H1 (cell line): ENCODE measurements at regions not wholly inside any gene's neighbourhood (a gene's known extent, or its start where the extent isn't known, plus 50 kb on each side); places are given as distances from the start of the nearest gene placed in this dataset.

Experiments
- CTCF ChIA-PET: fragments of 300-600 bp; sonication (Branson Sonifier 250); formaldehyde crosslinking; loops from one replicate; lab custom pipeline; 2021; ENCODE audit not compliant: partially characterized antibody; lab: Charles Lee
- POLR2A ChIA-PET: fragments of 300-600 bp; sonication (Branson Sonifier 250); formaldehyde crosslinking; loops from one replicate; lab custom pipeline; 2021; ENCODE audit warnings: inconsistent platforms; ENCODE audit not compliant: partially characterized antibody; lab: Charles Lee
- DNase-seq, 2 experiments: peaks; one replicate each; pipeline versions ENCODE4 v3.0.0 to v3.0.0-alpha.2; 2010 to 2022; ENCODE audit warnings: low spot score in 2 of 2, low read depth in 1 of 2, mixed read lengths in 1 of 2
- FAIRE-seq: peaks from 2 replicates; lab custom pipeline; 2011; peaks lifted over from hg19 to GRCh38; lab: Jason Lieb, UNC
- H2AFZ ChIP-seq: 2 replicates; pipeline ENCODE4 v1.8.1; 2012; ENCODE audit warnings: low read length, inconsistent platforms
- H2AK5ac ChIP-seq: 2 replicates; pipeline ENCODE4 v1.6.1; 2013; ENCODE audit warnings: low read depth, low read length
- H2BK120ac ChIP-seq: replicated peaks from 2 replicates; pipeline ENCODE3; 2013; ENCODE audit warnings: low read depth, low read length, inconsistent platforms
- H2BK12ac ChIP-seq: 2 replicates; pipeline ENCODE4 v1.6.1; 2013; ENCODE audit warnings: low read depth, low read length
- H2BK15ac ChIP-seq: 2 replicates; pipeline ENCODE4 v1.6.1; 2013; ENCODE audit warnings: low read length
- H2BK20ac ChIP-seq: 2 replicates; pipeline ENCODE4 v1.6.1; 2013; ENCODE audit warnings: low read length
- H2BK5ac ChIP-seq: 2 replicates; pipeline ENCODE4 v1.6.1; 2013; ENCODE audit warnings: low read depth, low read length
- H3K14ac ChIP-seq: 2 replicates; pipeline ENCODE4 v1.6.1; 2013; ENCODE audit warnings: inconsistent platforms; ENCODE audit not compliant: insufficient read length
- H3K18ac ChIP-seq: 2 replicates; pipeline ENCODE4 v1.6.1; 2013; ENCODE audit warnings: low read length; ENCODE audit errors: extremely low read depth
- H3K23ac ChIP-seq: 2 replicates; pipeline ENCODE4 v1.6.1; 2013; ENCODE audit warnings: inconsistent platforms; ENCODE audit not compliant: insufficient read length
- H3K23me2 ChIP-seq: 2 replicates; pipeline ENCODE4 v1.6.1; 2013; ENCODE audit warnings: low read depth, low read length
- H3K27ac ChIP-seq: 2 replicates; pipeline ENCODE4 v1.6.1; 2011; ENCODE audit warnings: low read depth, low read length, inconsistent platforms
- H3K27me3 ChIP-seq, 4 experiments: replicated peaks in 1 of 4; 1 replicate in 1 of 4; 2 replicates in 3 of 4; pipeline versions ENCODE4 v1.6.1 to v1.8.1; 2011 to 2013; ENCODE audit warnings: low read length in 3 of 4, mild to moderate bottlenecking in 3 of 4, inconsistent platforms in 2 of 4, mixed read lengths in 2 of 4, moderate library complexity in 1 of 4; ENCODE audit not compliant: control insufficient read depth in 3 of 4, insufficient read depth in 3 of 4; ENCODE audit errors: extremely low read depth in 1 of 4
- H3K36me3 ChIP-seq, 4 experiments: 2 replicates each; pipeline versions ENCODE4 v1.6.1 to v1.8.1; 2011 to 2013; ENCODE audit warnings: mild to moderate bottlenecking in 4 of 4, low read length in 3 of 4, moderate library complexity in 2 of 4, control low read depth in 1 of 4, inconsistent platforms in 1 of 4; ENCODE audit not compliant: insufficient read depth in 4 of 4, control insufficient read depth in 2 of 4
- H3K4ac ChIP-seq: replicated peaks from 2 replicates; pipeline ENCODE3; 2013; ENCODE audit warnings: low read length, low read depth, mixed read lengths, inconsistent platforms; ENCODE audit not compliant: insufficient read length
- H3K4me1 ChIP-seq, 4 experiments: replicated peaks in 1 of 4; 1 replicate in 1 of 4; 2 replicates in 3 of 4; pipeline versions ENCODE4 v1.6.1 to v1.8.1; 2011 to 2013; ENCODE audit warnings: low read length in 3 of 4, inconsistent platforms in 2 of 4, mixed read lengths in 1 of 4; ENCODE audit not compliant: insufficient read depth in 4 of 4, control insufficient read depth in 3 of 4
- H3K4me2 ChIP-seq, 2 experiments: 2 replicates each; pipeline versions ENCODE4 v1.6.1 to v1.8.1; 2011 to 2013; ENCODE audit warnings: low read depth in 2 of 2, low read length in 2 of 2, control low read depth in 1 of 2, inconsistent platforms in 1 of 2, mild to moderate bottlenecking in 1 of 2; ENCODE audit not compliant: insufficient read depth in 1 of 2
- H3K4me3 ChIP-seq, 4 experiments: fragments of 200-600, 300-600 bp in 1 of 4; sonication (generic), shearing (Covaris generic), sonication (Bioruptor Twin) in 1 of 4; 2 replicates each; pipeline versions ENCODE4 v1.5.1 to v1.8.1; 2011 to 2016; ENCODE audit warnings: low read length in 4 of 4, low read depth in 3 of 4, control low read depth in 2 of 4, inconsistent platforms in 2 of 4, mild to moderate bottlenecking in 2 of 4, mixed read lengths in 1 of 4, moderate library complexity in 1 of 4; ENCODE audit not compliant: insufficient read depth in 2 of 4; ENCODE audit errors: extremely low read depth in 1 of 4
- H3K56ac ChIP-seq: replicated peaks from 2 replicates; pipeline ENCODE3; 2013; ENCODE audit warnings: low read depth, mild to moderate bottlenecking, mixed read lengths, low read length, inconsistent platforms; ENCODE audit not compliant: insufficient read length
- H3K79me1 ChIP-seq: 2 replicates; pipeline ENCODE4 v1.6.1; 2013; ENCODE audit warnings: low read depth, low read length, control low read depth
- H3K79me2 ChIP-seq, 2 experiments: 2 replicates each; pipeline versions ENCODE4 v1.6.1 to v1.8.1; 2012 to 2013; ENCODE audit warnings: low read length in 2 of 2, mild to moderate bottlenecking in 2 of 2, inconsistent platforms in 1 of 2; ENCODE audit not compliant: insufficient read depth in 2 of 2, control insufficient read depth in 1 of 2
- H3K9ac ChIP-seq, 4 experiments: replicated peaks in 1 of 4; 1 replicate in 1 of 4; 2 replicates in 3 of 4; pipeline versions ENCODE4 v1.6.1 to v1.8.1; 2011 to 2013; ENCODE audit warnings: low read depth in 3 of 4, low read length in 3 of 4, control low read depth in 2 of 4, mild to moderate bottlenecking in 2 of 4, moderate library complexity in 2 of 4, inconsistent platforms in 1 of 4; ENCODE audit errors: extremely low read depth in 1 of 4
- H3K9me3 ChIP-seq, 2 experiments: 2 replicates each; pipeline versions ENCODE4 v1.6.1 to v1.8.1; 2012 to 2013; ENCODE audit warnings: mild to moderate bottlenecking in 2 of 2, moderate library complexity in 2 of 2, control low read depth in 1 of 2, inconsistent platforms in 1 of 2, low read depth in 1 of 2, low read length in 1 of 2, mixed read lengths in 1 of 2; ENCODE audit not compliant: insufficient read depth in 2 of 2
- H4K20me1 ChIP-seq, 2 experiments: replicated peaks in 1 of 2; 2 replicates each; pipeline versions ENCODE3 to v1.8.1; 2011 to 2013; ENCODE audit warnings: inconsistent platforms in 2 of 2, low read length in 2 of 2, mild to moderate bottlenecking in 1 of 2; ENCODE audit not compliant: insufficient read depth in 2 of 2, control insufficient read depth in 1 of 2
- H4K5ac ChIP-seq: 2 replicates; pipeline ENCODE4 v1.6.1; 2013; ENCODE audit warnings: low read length, low read depth, mixed read lengths, inconsistent platforms; ENCODE audit not compliant: insufficient read length
- H4K8ac ChIP-seq: 2 replicates; pipeline ENCODE4 v1.8.0; 2013; ENCODE audit warnings: mild to moderate bottlenecking, moderate library complexity, low read length, inconsistent platforms; ENCODE audit not compliant: insufficient read depth; ENCODE audit errors: extremely low read depth
- H4K91ac ChIP-seq: replicated peaks from 2 replicates; pipeline ENCODE3; 2013; ENCODE audit warnings: low read length, mixed read lengths, inconsistent platforms; ENCODE audit not compliant: insufficient read length
- ATF3 ChIP-seq: IDR thresholded peaks from 2 replicates; pipeline ENCODE4 v1.6.1; 2011; ENCODE audit warnings: low read depth, mild to moderate bottlenecking, low read length; ENCODE audit not compliant: insufficient read depth
- BCL11A ChIP-seq, 2 experiments: IDR thresholded peaks; one replicate each; pipeline ENCODE4 v1.6.1; 2011; ENCODE audit warnings: low read depth in 2 of 2, low read length in 2 of 2, mild to moderate bottlenecking in 2 of 2
- CBX5 ChIP-seq: fragments of 300-800, 300-1000 bp; sonication (generic); IDR thresholded peaks from 2 replicates; pipeline ENCODE4 v1.7.1; 2016; ENCODE audit warnings: antibody characterized with exemption, low read length, low read depth
- EGR1 ChIP-seq: IDR thresholded peaks from 2 replicates; pipeline ENCODE4 v1.6.1; 2011; ENCODE audit warnings: low read depth, low read length, borderline replicate concordance
- GTF2F1 ChIP-seq: IDR thresholded peaks from 2 replicates; pipeline ENCODE4 v1.6.1; 2012; ENCODE audit warnings: low read depth, low read length, improper control_type of control experiment, borderline replicate concordance
- HDAC6 ChIP-seq: IDR thresholded peaks from one replicate; pipeline ENCODE4 v1.7.1; 2012; ENCODE audit warnings: low read depth, mild to moderate bottlenecking, inconsistent platforms, low read length, moderate library complexity
- RBBP5 ChIP-seq: IDR thresholded peaks from 2 replicates; pipeline ENCODE4 v1.7.1; 2012; ENCODE audit warnings: low read depth, mild to moderate bottlenecking, inconsistent platforms, low read length, moderate library complexity, borderline replicate concordance
- SP1 ChIP-seq: IDR thresholded peaks from 2 replicates; pipeline ENCODE4 v1.6.1; 2011; ENCODE audit warnings: low read depth, low read length
- SUZ12 ChIP-seq: fragments of 200-600 bp; sonication (generic); IDR thresholded peaks from 2 replicates; pipeline ENCODE4 v1.6.1; 2012; ENCODE audit warnings: mild to moderate bottlenecking, inconsistent platforms, low read length, moderate library complexity, mixed read lengths
- TAF7 ChIP-seq: optimal IDR thresholded peaks from 2 replicates; pipeline ENCODE3; 2011; ENCODE audit warnings: low read depth, mild to moderate bottlenecking, inconsistent platforms, low read length, moderate library complexity, borderline replicate concordance
- WGBS, 2 experiments: shearing (Covaris generic) in 1 of 2; methylation state at CpG; one replicate each; pipeline versions ENCODE4 v1.1.6 to v1.1.7; 2013 to 2015; ENCODE audit warnings: low lambda C conversion rate in 2 of 2, mixed read lengths in 2 of 2, inconsistent platforms in 1 of 2, low coverage in 1 of 2, missing lambda C conversion rate in 1 of 2; ENCODE audit not compliant: insufficient replicate concordance in 2 of 2, insufficient coverage in 1 of 2, insufficient read length in 1 of 2; ENCODE audit errors: extremely low coverage in 1 of 2, missing lambda C conversion rate in 1 of 2; 5-methylcytosine and 5-hydroxymethylcytosine counted together

GRCh38 chr6:164570801-164571200, 738.6 kb downstream of the C6orf118 start:
- CTCF ChIA-PET: no interaction called here
- no peak overlapping the region for H3K4me3 ChIP-seq
- H3K27ac ChIP-seq: no peak overlapping the region
- no peak overlapping the region for H3K18ac ChIP-seq
- H2AFZ ChIP-seq: no peak overlapping the region
- H3K4me1 ChIP-seq: no peaks in the 10 kb centered on the region
- 98% methylated on average over 6 of the region's 6 CpGs; no CpG with 5 or more reads in 1 of the 2 experiments for WGBS, 2 experiments
- H3K56ac ChIP-seq: no peak overlapping the region
- H3K36me3 ChIP-seq: no peaks in the 10 kb centered on the region
- H3K9me3 ChIP-seq: peaks cover 11 to 16% of the 10 kb centered on the region in 2 experiments; a peak in 2 of 4 replicates
- no peak overlapping the region for H2BK5ac ChIP-seq
- no peak overlapping the region for H4K91ac ChIP-seq
- H3K23ac ChIP-seq: no peak overlapping the region
- no peaks in the 10 kb centered on the region for H3K23me2 ChIP-seq
- no peak overlapping the region for H3K9ac ChIP-seq
- H3K79me2 ChIP-seq: no peaks in the 10 kb centered on the region
- no peak overlapping the region for H4K8ac ChIP-seq
- H3K4me2 ChIP-seq: no peak overlapping the region
- FAIRE-seq (no peak), DNase-seq (no peak)
- H2BK120ac ChIP-seq: no peak overlapping the region
- H3K79me1 ChIP-seq: no peaks in the 10 kb centered on the region
- POLR2A ChIA-PET: no interaction called here
- TF ChIP-seq SP1: no peak
- TF ChIP-seq SUZ12: no peak
- TF ChIP-seq CBX5: no peak
- no peak for TF ChIP-seq EGR1
- TF ChIP-seq HDAC6: no peak
- no peak for TF ChIP-seq ATF3
- TF ChIP-seq GTF2F1: no peak
- no peak for TF ChIP-seq TAF7
- no peak for TF ChIP-seq BCL11A (IDR thresholded peaks at IDR 0.05; ENCODE audit: low read depth in 2 of 2, low read length in 2 of 2)
- no peak for TF ChIP-seq RBBP5
- no peak overlapping the region for H2BK20ac ChIP-seq
- H3K27me3 ChIP-seq: no peaks in the 10 kb centered on the region
- no peak overlapping the region for H2BK12ac ChIP-seq
- H2AK5ac ChIP-seq: no peak overlapping the region
- no peak overlapping the region for H4K5ac ChIP-seq
- H3K14ac ChIP-seq: no peak overlapping the region
- no peaks in the 10 kb centered on the region for H4K20me1 ChIP-seq
- H2BK15ac ChIP-seq: no peak overlapping the region
- H3K4ac ChIP-seq: no peak overlapping the region
